LNCAP (cell line): ENCODE measurements at regions not wholly inside any gene's neighbourhood (a gene's known extent, or its start where the extent isn't known, plus 50 kb on each side); places are given as distances from the start of the nearest gene placed in this dataset.

Source experiments
- TF ChIP-seq, protein P1 (sequence below): fragments of 450-650 bp; IDR thresholded peaks from 2 replicates; pipeline ENCODE4 v1.5.1; 2017; ENCODE audit warnings: mild to moderate bottlenecking

DNA sequence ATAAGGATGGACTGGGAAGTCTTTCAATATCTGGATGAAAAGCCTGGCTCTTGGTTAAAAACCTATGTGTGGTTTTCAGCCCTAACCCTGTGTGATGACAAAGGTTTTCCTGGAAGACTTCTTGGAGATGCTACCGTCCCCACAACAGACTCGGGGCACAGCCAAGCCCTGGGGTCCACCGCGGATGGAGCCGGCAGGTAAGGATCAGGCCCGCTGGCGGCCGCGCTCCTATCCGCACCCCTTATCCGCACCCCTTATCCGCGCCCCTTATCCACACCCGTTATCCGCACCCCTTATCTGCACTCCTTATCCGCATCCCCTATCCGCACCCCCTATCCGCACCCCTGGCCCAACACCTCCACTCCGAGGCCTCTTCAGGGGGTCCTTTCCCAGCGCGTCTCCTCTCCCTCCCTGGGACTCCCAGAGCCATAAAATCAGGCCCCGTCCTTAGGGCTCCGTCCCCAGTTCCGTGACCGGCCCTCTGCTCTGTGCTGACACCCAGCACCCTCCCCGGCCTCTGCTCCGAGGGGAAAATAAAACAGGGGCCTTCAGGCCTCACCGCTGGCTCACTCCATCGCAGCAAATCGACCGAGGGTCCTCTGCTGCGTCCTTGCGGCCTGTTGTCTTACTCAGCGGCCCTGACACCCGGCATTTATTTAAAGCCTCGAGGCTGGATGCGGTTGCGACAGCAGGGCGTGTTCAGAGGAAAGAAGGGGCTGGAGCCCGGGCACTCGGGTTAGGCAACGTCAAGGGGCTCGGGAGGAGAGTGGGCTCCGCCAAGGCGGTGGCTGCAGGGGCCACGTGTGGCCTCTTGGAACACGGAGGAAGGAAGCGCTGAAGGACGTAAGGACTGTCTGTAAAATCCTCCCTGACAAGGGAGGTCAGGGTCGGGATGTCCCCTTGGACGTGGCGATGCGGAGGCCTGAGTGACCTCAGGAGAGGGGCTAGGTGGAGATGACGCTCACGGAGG, 215.1 kb upstream of the ADARB2 start:
- TF ChIP-seq, protein P1, sequence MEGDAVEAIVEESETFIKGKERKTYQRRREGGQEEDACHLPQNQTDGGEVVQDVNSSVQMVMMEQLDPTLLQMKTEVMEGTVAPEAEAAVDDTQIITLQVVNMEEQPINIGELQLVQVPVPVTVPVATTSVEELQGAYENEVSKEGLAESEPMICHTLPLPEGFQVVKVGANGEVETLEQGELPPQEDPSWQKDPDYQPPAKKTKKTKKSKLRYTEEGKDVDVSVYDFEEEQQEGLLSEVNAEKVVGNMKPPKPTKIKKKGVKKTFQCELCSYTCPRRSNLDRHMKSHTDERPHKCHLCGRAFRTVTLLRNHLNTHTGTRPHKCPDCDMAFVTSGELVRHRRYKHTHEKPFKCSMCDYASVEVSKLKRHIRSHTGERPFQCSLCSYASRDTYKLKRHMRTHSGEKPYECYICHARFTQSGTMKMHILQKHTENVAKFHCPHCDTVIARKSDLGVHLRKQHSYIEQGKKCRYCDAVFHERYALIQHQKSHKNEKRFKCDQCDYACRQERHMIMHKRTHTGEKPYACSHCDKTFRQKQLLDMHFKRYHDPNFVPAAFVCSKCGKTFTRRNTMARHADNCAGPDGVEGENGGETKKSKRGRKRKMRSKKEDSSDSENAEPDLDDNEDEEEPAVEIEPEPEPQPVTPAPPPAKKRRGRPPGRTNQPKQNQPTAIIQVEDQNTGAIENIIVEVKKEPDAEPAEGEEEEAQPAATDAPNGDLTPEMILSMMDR = no peak

DNA sequence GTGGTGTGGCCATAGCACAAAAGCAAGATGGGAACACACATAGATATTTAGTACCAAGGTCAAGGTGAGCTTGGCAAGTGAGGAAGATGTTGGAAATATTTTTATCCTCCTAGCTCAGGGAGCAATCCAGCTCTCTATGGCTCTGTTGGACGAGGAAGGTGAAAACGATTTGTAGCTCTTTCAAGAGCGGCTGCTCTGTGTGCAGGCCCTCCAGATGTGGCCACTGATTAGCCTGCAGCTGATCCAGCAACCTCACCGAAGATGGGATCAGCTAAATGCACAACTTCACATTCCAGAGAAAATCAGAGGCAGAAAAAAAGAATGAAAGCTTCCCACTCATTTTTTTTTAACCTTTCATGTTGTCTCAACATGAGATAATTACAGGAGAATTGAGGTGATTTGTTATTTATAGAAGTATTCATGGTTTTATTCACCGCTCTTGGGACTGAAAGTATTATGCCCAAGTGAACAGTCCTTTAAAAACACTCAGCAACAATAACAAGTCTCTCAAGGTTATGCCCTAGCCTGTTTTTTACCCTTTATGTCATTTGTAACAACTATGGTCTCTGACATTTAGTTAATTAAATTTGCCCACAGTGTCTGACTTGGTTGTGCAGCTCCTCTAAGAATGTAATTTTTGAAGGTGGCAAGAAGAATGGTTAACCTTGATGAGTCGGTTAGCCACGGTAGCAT, 213.6 kb upstream of the ADARB2 start:
- TF ChIP-seq, protein P1 = no peak

DNA sequence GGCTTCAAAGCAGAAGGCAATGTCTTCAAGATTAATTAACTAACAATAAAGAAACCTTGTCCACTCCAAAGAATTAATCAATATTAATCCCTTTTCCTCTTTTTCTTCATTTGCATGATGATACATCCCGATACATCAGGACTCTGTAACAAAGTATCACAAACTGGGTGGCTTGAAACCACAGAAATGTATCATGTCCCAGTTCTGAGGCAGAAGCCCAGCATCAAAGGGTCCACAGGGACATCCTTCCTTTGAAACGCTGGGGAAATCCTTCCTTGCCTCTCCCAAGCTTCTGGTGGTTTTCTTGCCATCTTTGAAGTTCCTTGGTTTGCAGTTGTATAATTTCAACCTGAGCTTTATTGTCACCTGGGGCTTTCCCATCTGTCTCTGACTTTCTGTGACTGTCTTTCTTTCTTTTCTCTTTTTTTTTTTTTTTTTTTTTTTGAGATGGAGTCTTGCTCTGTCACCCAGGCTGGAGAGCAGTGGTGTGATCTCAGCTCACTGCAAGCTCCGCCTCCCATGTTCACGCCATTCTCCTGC, 210.2 kb upstream of the ADARB2 start:
- TF ChIP-seq, protein P1 = no peak

- TF ChIP-seq, protein P1 = no peak
Observed at GRCh38 chr10:1944487-1944886, 207.2 kb upstream of the ADARB2 start.

GRCh38 chr10:1942478-1942877, 205.2 kb upstream of the ADARB2 start:
- TF ChIP-seq, protein P1 = no peak

- TF ChIP-seq, protein P1 = no peak
Observed at GRCh38 chr10:1939016-1939415, 201.7 kb upstream of the ADARB2 start.

DNA sequence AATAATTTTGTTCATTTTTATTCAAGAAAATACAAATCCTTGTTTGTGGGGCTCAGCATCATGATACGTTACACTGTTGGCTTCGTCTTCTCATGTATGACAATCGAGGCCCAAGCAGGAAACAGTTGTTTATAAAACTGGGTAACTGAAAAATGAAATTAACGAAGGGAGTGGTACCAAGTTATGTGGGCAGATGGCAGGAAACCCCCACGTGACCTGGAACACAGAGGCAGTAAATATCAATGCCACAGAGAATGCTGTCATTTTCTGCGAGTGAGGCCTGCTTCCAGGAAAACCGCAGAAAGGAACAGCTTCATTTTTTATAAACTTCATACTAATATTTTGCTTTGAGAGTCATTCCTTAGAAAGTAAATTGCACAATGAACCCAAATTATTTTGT, 201.0 kb upstream of the ADARB2 start:
- TF ChIP-seq, protein P1 = no peak
